WTC11 (cell line): ENCODE measurements at regions not wholly inside any gene's neighbourhood (a gene's known extent, or its start where the extent isn't known, plus 50 kb on each side); places are given as distances from the start of the nearest gene placed in this dataset.

Source experiments
- ATAC-seq: fragments of 200-7000 bp; cut with Tn5 transposase; 2 replicates; pipeline ENCODE4 v1.10.0; 2021; ENCODE audit warnings: mild to moderate bottlenecking, moderate library complexity
- CTCF ChIA-PET: fragments of 300-600 bp; sonication (Branson Sonifier 250); formaldehyde crosslinking; loops from one replicate; lab custom pipeline; 2021; ENCODE audit warnings: antibody characterized with exemption; lab: Charles Lee
- POLR2A ChIA-PET: fragments of 350-600 bp; sonication (Branson Sonifier 250); formaldehyde crosslinking; loops from one replicate; lab custom pipeline; 2021; ENCODE audit warnings: antibody characterized with exemption; lab: Charles Lee
- DNase-seq: peaks from one replicate; pipeline ENCODE4 v3.0.0; 2021; ENCODE audit warnings: low spot score
- H3K27ac Mint-ChIP-seq: 2 replicates; pipeline ENCODE4 v1.8.0; 2021; ENCODE audit warnings: mixed read lengths
- H3K27me3 Mint-ChIP-seq: 2 replicates; pipeline ENCODE4 v1.8.0; 2021; ENCODE audit warnings: low read depth, mild to moderate bottlenecking, moderate library complexity, mixed read lengths
- H3K36me3 Mint-ChIP-seq: 2 replicates; pipeline ENCODE4 v1.8.0; 2021; ENCODE audit warnings: mixed read lengths
- H3K4me1 Mint-ChIP-seq: 2 replicates; pipeline ENCODE4 v1.8.0; 2022; ENCODE audit warnings: mixed read lengths
- H3K4me3 Mint-ChIP-seq: 2 replicates; pipeline ENCODE4 v1.8.0; 2021; ENCODE audit warnings: mild to moderate bottlenecking, moderate library complexity, mixed read lengths
- H3K9me3 Mint-ChIP-seq: 2 replicates; pipeline ENCODE4 v1.8.0; 2021; ENCODE audit warnings: mixed read lengths
- CREB1 ChIP-seq: sonication (generic); formaldehyde crosslinking; IDR thresholded peaks from 2 replicates; pipeline ENCODE4 v1.8.0; 2023; ENCODE audit warnings: mild to moderate bottlenecking, missing genetic modification reagents
- ELF4 ChIP-seq: sonication (generic); formaldehyde crosslinking; IDR thresholded peaks from 2 replicates; pipeline ENCODE4 v1.8.1; 2022; ENCODE audit warnings: low read depth, mild to moderate bottlenecking, moderate library complexity, missing genetic modification reagents
- ETV6 ChIP-seq: sonication (generic); formaldehyde crosslinking; IDR thresholded peaks from 2 replicates; pipeline ENCODE4 v1.8.1; 2022; ENCODE audit warnings: mild to moderate bottlenecking, missing genetic modification reagents
- FOXJ3 ChIP-seq: sonication (generic); formaldehyde crosslinking; IDR thresholded peaks from 2 replicates; pipeline ENCODE4 v1.9.0; 2021; ENCODE audit warnings: missing genetic modification reagents, mild to moderate bottlenecking, borderline replicate concordance
- FOXP1 ChIP-seq: sonication (generic); formaldehyde crosslinking; IDR thresholded peaks from 2 replicates; pipeline ENCODE4 v1.8.0; 2022; ENCODE audit warnings: missing genetic modification reagents, mild to moderate bottlenecking, moderate library complexity, borderline replicate concordance
- NFE2L1 ChIP-seq: sonication (generic); formaldehyde crosslinking; IDR thresholded peaks from 2 replicates; pipeline ENCODE4 v1.8.1; 2023; ENCODE audit warnings: missing genetic modification reagents
- NR1H2 ChIP-seq: sonication (generic); formaldehyde crosslinking; IDR thresholded peaks from 2 replicates; pipeline ENCODE4 v1.9.0; 2021; ENCODE audit warnings: mild to moderate bottlenecking, moderate library complexity, missing genetic modification reagents
- PRRX2 ChIP-seq: fragments of 250-450 bp; sonication (Bioruptor Pico); IDR thresholded peaks from 2 replicates; pipeline ENCODE4 v1.8.0; 2021; ENCODE audit warnings: mild to moderate bottlenecking
- SMAD4 ChIP-seq: sonication (generic); formaldehyde crosslinking; IDR thresholded peaks from 2 replicates; pipeline ENCODE4 v1.8.0; 2022; ENCODE audit warnings: mild to moderate bottlenecking, missing genetic modification reagents
- TCF7 ChIP-seq: sonication (generic); formaldehyde crosslinking; IDR thresholded peaks from 2 replicates; pipeline ENCODE4 v1.8.0; 2022; ENCODE audit warnings: mild to moderate bottlenecking, low read depth, missing genetic modification reagents, moderate library complexity
- TEAD1 ChIP-seq: sonication (generic); formaldehyde crosslinking; IDR thresholded peaks from 2 replicates; pipeline ENCODE4 v1.8.0; 2022; ENCODE audit warnings: mild to moderate bottlenecking, missing genetic modification reagents
- ZBTB21 ChIP-seq: sonication (generic); formaldehyde crosslinking; IDR thresholded peaks from 2 replicates; pipeline ENCODE4 v1.8.1; 2023; ENCODE audit warnings: mild to moderate bottlenecking, missing genetic modification reagents, borderline replicate concordance
- ZNF121 ChIP-seq: sonication (generic); formaldehyde crosslinking; IDR thresholded peaks from 2 replicates; pipeline ENCODE4 v1.8.0; 2023; ENCODE audit warnings: missing genetic modification reagents
- ZNF232 ChIP-seq: sonication (generic); formaldehyde crosslinking; IDR thresholded peaks from 2 replicates; pipeline ENCODE4 v1.8.0; 2022; ENCODE audit warnings: mild to moderate bottlenecking, missing genetic modification reagents
- ZNF416 ChIP-seq: fragments of 250-450 bp; sonication (Bioruptor Pico); IDR thresholded peaks from 2 replicates; pipeline ENCODE4 v1.9.0; 2021; ENCODE audit warnings: mild to moderate bottlenecking, inconsistent platforms
- TF ChIP-seq, protein P1 (sequence below): sonication (generic); formaldehyde crosslinking; conservative IDR thresholded peaks from 2 replicates; pipeline ENCODE4 v1.8.1; 2022; ENCODE audit warnings: mild to moderate bottlenecking, missing genetic modification reagents
- TF ChIP-seq, protein P2 (sequence below): fragments of 250-450 bp; sonication (Bioruptor Pico); IDR thresholded peaks from 2 replicates; pipeline ENCODE4 v2.1.2; 2022; ENCODE audit warnings: mild to moderate bottlenecking, moderate library complexity
- TF ChIP-seq, protein P3 (sequence below): sonication (generic); formaldehyde crosslinking; IDR thresholded peaks from 2 replicates; pipeline ENCODE4 v1.8.0; 2023; ENCODE audit warnings: missing genetic modification reagents
- TF ChIP-seq, protein P4 (sequence below): sonication (generic); formaldehyde crosslinking; IDR thresholded peaks from 2 replicates; pipeline ENCODE4 v1.8.1; 2023; ENCODE audit warnings: mild to moderate bottlenecking, missing genetic modification reagents
- TF ChIP-seq, protein P5 (sequence below): fragments of 250-450 bp; sonication (Bioruptor Pico); conservative IDR thresholded peaks from 2 replicates; pipeline ENCODE4 v1.9.0; 2021; ENCODE audit warnings: mild to moderate bottlenecking
- TF ChIP-seq, protein P6 (sequence below): sonication (generic); formaldehyde crosslinking; IDR thresholded peaks from 2 replicates; pipeline ENCODE4 v1.8.0; 2022; ENCODE audit warnings: mild to moderate bottlenecking, missing genetic modification reagents
- TF ChIP-seq, protein P7 (sequence below): sonication (generic); formaldehyde crosslinking; IDR thresholded peaks from 2 replicates; pipeline ENCODE4 v1.8.1; 2022; ENCODE audit warnings: missing genetic modification reagents, borderline replicate concordance

DNA sequence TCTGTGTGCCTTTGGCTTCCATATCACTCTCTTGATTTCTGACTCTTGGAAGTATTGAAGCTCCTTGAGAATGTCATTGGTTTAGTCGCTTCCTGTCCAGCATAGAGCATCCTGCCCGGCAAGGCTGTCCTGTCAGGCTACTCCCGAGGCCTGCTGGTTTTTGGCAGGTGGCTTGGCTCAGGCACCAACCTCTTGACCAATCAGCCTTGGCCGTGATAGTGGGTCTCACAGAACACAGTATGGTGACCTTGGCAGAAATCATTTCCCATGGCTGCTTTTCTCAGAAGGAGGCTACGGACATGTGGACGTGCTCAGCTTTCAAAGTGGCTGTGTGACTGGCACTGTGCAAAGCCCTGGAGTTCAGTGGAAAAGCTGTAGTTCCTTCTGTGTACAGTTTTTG, 516.9 kb downstream of the REEP3 start:
- Mint-ChIP-seq H3K27me3 (no peaks in the 10 kb centered on the region), H3K4me1 (peaks cover 7% of the 10 kb centered on the region), H3K27ac (no peak overlapping the region), H3K9me3 (no peaks in the 10 kb centered on the region), H3K36me3 (no peaks in the 10 kb centered on the region), H3K4me3 (no peak overlapping the region)
- POLR2A ChIA-PET = no interaction called here
- TF ChIP-seq NR1H2 (CRISPR knock-in tag) (no peak), ZNF121 (CRISPR knock-in tag) (no peak), TCF7 (CRISPR knock-in tag) (no peak), PRRX2 (no peak), ZNF416 (CRISPR knock-in tag) (no peak), TEAD1 (CRISPR knock-in tag) (no peak), NFE2L1 (CRISPR knock-in tag) (no peak), ELF4 (no peak), ETV6 (no peak)
- TF ChIP-seq, protein P1, sequence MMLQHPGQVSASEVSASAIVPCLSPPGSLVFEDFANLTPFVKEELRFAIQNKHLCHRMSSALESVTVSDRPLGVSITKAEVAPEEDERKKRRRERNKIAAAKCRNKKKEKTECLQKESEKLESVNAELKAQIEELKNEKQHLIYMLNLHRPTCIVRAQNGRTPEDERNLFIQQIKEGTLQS (CRISPR knock-in tag) = no peak
- TF ChIP-seq, protein P2, sequence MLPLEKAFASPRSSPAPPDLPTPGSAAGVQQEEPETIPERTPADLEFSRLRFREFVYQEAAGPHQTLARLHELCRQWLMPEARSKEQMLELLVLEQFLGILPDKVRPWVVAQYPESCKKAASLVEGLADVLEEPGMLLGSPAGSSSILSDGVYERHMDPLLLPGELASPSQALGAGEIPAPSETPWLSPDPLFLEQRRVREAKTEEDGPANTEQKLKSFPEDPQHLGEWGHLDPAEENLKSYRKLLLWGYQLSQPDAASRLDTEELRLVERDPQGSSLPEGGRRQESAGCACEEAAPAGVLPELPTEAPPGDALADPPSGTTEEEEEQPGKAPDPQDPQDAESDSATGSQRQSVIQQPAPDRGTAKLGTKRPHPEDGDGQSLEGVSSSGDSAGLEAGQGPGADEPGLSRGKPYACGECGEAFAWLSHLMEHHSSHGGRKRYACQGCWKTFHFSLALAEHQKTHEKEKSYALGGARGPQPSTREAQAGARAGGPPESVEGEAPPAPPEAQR (CRISPR knock-in tag) = no peak
- TF ChIP-seq, protein P3, sequence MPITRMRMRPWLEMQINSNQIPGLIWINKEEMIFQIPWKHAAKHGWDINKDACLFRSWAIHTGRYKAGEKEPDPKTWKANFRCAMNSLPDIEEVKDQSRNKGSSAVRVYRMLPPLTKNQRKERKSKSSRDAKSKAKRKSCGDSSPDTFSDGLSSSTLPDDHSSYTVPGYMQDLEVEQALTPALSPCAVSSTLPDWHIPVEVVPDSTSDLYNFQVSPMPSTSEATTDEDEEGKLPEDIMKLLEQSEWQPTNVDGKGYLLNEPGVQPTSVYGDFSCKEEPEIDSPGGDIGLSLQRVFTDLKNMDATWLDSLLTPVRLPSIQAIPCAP (CRISPR knock-in tag) = no peak
- CTCF ChIA-PET = interaction anchor here (1.0 to 3.4 kb wide), 3 partner anchors 60 to 171 kb away, joined by 5 to 18 read pairs (median 7); no protein-coding TSS in a partner anchor
- ATAC-seq (no peak), DNase-seq (no peak)

DNA sequence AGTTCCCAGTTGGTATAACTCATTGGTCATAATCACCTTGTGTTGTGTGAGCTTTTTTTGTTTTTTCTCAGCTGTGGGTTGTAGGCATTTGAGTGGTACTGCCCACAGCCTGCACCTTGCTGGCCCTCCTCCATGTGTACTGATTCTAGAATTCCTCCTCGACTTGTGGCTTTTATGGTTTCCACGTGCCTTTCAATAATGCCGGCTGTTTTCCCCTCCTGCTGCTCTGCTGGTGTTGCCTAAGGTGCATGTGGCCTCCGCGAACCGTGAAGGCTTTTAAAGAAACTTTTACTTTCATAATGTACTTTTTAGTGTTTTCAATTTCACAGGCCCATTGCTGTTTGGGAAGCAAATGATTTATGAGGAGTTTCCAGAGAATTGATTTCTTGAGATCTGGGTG, 518.0 kb downstream of the REEP3 start:
- H3K27me3 Mint-ChIP-seq = no peaks in the 10 kb centered on the region
- ChIA-PET POLR2A (no interaction called here), CTCF (interaction anchor here (1.0 to 1.1 kb wide), 2 partner anchors 62 to 172 kb away, joined by 5 read pairs; no protein-coding TSS in a partner anchor)
- H3K27ac Mint-ChIP-seq = no peak overlapping the region
- TF ChIP-seq CREB1 (CRISPR knock-in tag) = no peak
- TF ChIP-seq, protein P2 (CRISPR knock-in tag) = no peak
- TF ChIP-seq, protein P4, sequence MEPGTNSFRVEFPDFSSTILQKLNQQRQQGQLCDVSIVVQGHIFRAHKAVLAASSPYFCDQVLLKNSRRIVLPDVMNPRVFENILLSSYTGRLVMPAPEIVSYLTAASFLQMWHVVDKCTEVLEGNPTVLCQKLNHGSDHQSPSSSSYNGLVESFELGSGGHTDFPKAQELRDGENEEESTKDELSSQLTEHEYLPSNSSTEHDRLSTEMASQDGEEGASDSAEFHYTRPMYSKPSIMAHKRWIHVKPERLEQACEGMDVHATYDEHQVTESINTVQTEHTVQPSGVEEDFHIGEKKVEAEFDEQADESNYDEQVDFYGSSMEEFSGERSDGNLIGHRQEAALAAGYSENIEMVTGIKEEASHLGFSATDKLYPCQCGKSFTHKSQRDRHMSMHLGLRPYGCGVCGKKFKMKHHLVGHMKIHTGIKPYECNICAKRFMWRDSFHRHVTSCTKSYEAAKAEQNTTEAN (CRISPR knock-in tag) = no peak
- TF ChIP-seq ZBTB21 (CRISPR knock-in tag) = no peak
- TF ChIP-seq, protein P5, sequence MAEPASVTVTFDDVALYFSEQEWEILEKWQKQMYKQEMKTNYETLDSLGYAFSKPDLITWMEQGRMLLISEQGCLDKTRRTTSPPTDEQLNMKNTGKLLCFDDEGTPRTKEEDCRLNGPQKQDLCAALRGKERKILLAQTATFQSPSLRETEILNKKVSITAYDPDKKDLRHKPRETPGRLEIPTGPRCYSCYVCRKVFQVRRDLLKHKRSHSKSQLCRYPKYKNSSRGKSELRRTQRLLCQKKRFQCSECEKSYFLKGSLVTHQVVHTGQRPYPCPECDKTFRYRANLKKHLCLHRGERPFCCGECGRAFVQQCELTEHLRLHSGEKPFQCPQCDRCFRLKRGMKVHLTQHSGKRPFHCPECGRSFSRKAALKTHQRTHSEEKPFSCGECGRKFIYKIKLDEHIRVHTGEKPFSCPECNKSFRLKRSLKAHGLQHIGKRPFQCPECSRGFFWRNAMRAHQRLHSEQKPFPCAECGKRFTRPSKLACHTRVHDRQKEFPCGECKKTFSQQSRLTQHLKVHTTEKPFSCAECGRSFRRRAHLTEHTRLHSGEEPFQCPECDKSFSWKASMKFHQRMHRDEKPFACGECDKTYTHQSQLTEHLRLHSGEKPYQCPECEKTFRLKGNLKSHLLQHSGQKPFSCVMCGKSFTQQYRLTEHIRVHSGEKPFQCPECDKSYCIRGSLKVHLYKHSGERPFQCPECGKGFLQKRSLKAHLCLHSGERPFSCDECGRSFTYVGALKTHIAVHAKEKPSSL (CRISPR knock-in tag) = no peak
- H3K4me1 Mint-ChIP-seq = peaks cover 7% of the 10 kb centered on the region
- DNase-seq (no peak), ATAC-seq (no peak)
- no peaks in the 10 kb centered on the region for H3K36me3 Mint-ChIP-seq
- no peaks in the 10 kb centered on the region for H3K9me3 Mint-ChIP-seq
- no peak overlapping the region for H3K4me3 Mint-ChIP-seq

DNA sequence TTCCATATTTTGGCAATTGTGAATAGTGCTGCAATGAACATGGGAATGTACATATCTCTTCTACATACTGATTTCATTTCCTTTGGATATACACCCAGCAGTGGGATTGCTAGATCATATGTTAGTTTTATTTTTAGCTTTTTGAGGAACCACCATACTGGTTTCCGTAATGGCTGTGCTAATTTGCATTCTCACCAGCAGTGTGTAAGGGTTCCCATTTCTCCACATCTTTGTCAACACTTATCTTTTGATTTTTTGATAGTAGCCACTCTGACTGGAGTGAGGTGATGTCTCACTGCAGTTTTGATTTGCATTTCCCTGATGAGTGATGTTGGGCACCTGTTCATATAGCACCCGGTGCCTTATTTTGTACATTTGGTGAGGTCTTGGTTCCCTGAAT, 519.6 kb downstream of the REEP3 start:
- H3K27ac Mint-ChIP-seq = no peak overlapping the region
- DNase-seq (no peak), ATAC-seq (no peak)
- peaks cover 7% of the 10 kb centered on the region for H3K4me1 Mint-ChIP-seq
- H3K27me3 Mint-ChIP-seq = no peaks in the 10 kb centered on the region
- POLR2A ChIA-PET = no interaction called here
- H3K9me3 Mint-ChIP-seq = no peaks in the 10 kb centered on the region
- CTCF ChIA-PET = interaction anchor here (0.9 to 1.8 kb wide), 10 partner anchors 45 to 684 kb away, joined by 3 to 26 read pairs (median 6); no protein-coding TSS in a partner anchor
- no peak overlapping the region for H3K4me3 Mint-ChIP-seq
- no peaks in the 10 kb centered on the region for H3K36me3 Mint-ChIP-seq
- TF ChIP-seq ELF4 (no peak), SMAD4 (CRISPR knock-in tag) (no peak), ZBTB21 (CRISPR knock-in tag) (no peak), ZNF232 (no peak), FOXP1 (no peak), FOXJ3 (CRISPR knock-in tag) (no peak), ZNF416 (CRISPR knock-in tag) (no peak)
- TF ChIP-seq, protein P6, sequence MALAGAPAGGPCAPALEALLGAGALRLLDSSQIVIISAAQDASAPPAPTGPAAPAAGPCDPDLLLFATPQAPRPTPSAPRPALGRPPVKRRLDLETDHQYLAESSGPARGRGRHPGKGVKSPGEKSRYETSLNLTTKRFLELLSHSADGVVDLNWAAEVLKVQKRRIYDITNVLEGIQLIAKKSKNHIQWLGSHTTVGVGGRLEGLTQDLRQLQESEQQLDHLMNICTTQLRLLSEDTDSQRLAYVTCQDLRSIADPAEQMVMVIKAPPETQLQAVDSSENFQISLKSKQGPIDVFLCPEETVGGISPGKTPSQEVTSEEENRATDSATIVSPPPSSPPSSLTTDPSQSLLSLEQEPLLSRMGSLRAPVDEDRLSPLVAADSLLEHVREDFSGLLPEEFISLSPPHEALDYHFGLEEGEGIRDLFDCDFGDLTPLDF (CRISPR knock-in tag) = no peak
- TF ChIP-seq, protein P7, sequence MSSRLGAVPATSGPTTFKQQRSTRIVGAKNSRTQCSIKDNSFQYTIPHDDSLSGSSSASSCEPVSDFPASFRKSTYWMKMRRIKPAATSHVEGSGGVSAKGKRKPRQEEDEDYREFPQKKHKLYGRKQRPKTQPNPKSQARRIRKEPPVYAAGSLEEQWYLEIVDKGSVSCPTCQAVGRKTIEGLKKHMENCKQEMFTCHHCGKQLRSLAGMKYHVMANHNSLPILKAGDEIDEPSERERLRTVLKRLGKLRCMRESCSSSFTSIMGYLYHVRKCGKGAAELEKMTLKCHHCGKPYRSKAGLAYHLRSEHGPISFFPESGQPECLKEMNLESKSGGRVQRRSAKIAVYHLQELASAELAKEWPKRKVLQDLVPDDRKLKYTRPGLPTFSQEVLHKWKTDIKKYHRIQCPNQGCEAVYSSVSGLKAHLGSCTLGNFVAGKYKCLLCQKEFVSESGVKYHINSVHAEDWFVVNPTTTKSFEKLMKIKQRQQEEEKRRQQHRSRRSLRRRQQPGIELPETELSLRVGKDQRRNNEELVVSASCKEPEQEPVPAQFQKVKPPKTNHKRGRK (CRISPR knock-in tag) = no peak
